Fibroblast of skin of right quadriceps (primary cell): ENCODE measurements at regions not wholly inside any gene's neighbourhood (a gene's known extent, or its start where the extent isn't known, plus 50 kb on each side); places are given as distances from the start of the nearest gene placed in this dataset.
"Not testable (repeated sequence)": the region's sequence is repeated elsewhere in the genome, so short reads cannot be mapped to it uniquely, and the experiment has no call there.

Experiments
- DNase-seq: peaks from one replicate; pipeline ENCODE4 v3.0.0-alpha.2; 2013

GRCh38 chr1:120277428-120278258, 101.3 kb upstream of the SEC22B start:
- not testable (repeated sequence) for DNase-seq

GRCh38 chr1:120276710-120277109, 100.4 kb upstream of the SEC22B start:
- DNase-seq = not testable (repeated sequence)

GRCh38 chr1:120274438-120274837, 98.1 kb upstream of the SEC22B start:
- not testable (repeated sequence) for DNase-seq

GRCh38 chr1:120273363-120273762, 97.0 kb upstream of the SEC22B start:
- DNase-seq = not testable (repeated sequence)

- not testable (repeated sequence) for DNase-seq
These were observed 95.9 kb upstream of the SEC22B start for GRCh38 chr1:120272242-120272641.

GRCh38 chr1:120271561-120272221, 95.4 kb upstream of the SEC22B start:
- not testable (repeated sequence) for DNase-seq

GRCh38 chr1:120267894-120268551, 91.7 kb upstream of the SEC22B start:
- DNase-seq = not testable (repeated sequence)

GRCh38 chr1:120264564-120264963, 88.2 kb upstream of the SEC22B start:
- DNase-seq = not testable (repeated sequence)

- not testable (repeated sequence) for DNase-seq
These were observed 86.8 kb upstream of the SEC22B start for GRCh38 chr1:120262791-120263751.

GRCh38 chr1:120257778-120258105, 81.4 kb upstream of the SEC22B start:
- not testable (repeated sequence) for DNase-seq

- not testable (repeated sequence) for DNase-seq
These were observed 80.9 kb upstream of the SEC22B start for GRCh38 chr1:120257064-120257777.

- DNase-seq = not testable (repeated sequence)
These were observed 74.4 kb upstream of the SEC22B start for GRCh38 chr1:120250756-120251155.

- not testable (repeated sequence) for DNase-seq
These were observed 72.6 kb upstream of the SEC22B start for GRCh38 chr1:120248726-120249427.

GRCh38 chr1:120248203-120248602, 71.9 kb upstream of the SEC22B start:
- not testable (repeated sequence) for DNase-seq

- DNase-seq = not testable (repeated sequence)
These were observed 67.5 kb upstream of the SEC22B start for GRCh38 chr1:120243867-120244266.

GRCh38 chr1:120242582-120242981, 66.3 kb upstream of the SEC22B start:
- DNase-seq = not testable (repeated sequence)

- DNase-seq = not testable (repeated sequence)
These were observed 65.5 kb upstream of the SEC22B start for GRCh38 chr1:120241868-120242267.

GRCh38 chr1:120240181-120240580, 63.9 kb upstream of the SEC22B start:
- not testable (repeated sequence) for DNase-seq

GRCh38 chr1:120239351-120239750, 63.0 kb upstream of the SEC22B start:
- not testable (repeated sequence) for DNase-seq

- DNase-seq = not testable (repeated sequence)
These were observed 62.5 kb upstream of the SEC22B start for GRCh38 chr1:120238867-120239266.

GRCh38 chr1:120233661-120234018, 57.3 kb upstream of the SEC22B start:
- not testable (repeated sequence) for DNase-seq
